Upper lobe of right lung (tissue), 1 donor: ENCODE measurements at regions not wholly inside any gene's neighbourhood (a gene's known extent, or its start where the extent isn't known, plus 50 kb on each side); places are given as distances from the start of the nearest gene placed in this dataset.
"Not testable (repeated sequence)": the region's sequence is repeated elsewhere in the genome, so short reads cannot be mapped to it uniquely, and the experiment has no call there.

Source experiments
- ATAC-seq: fragments of 200-7000 bp; cut with Tn5 transposase; one replicate; pipeline ENCODE4 v1.9.1; 2020; ENCODE audit warnings: mild to moderate bottlenecking, moderate library complexity
- DNase-seq: peaks from one replicate; pipeline ENCODE4 v3.0.0-alpha.2; 2020
- H3K27ac ChIP-seq: fragments of 200-600 bp; one replicate; pipeline ENCODE4 v1.8.0; 2022
- H3K27me3 ChIP-seq: fragments of 200-600 bp; one replicate; pipeline ENCODE4 v1.8.0; 2022; ENCODE audit warnings: mild to moderate bottlenecking
- H3K36me3 ChIP-seq: fragments of 200-600 bp; one replicate; pipeline ENCODE4 v1.8.0; 2022
- H3K4me1 ChIP-seq: fragments of 200-600 bp; one replicate; pipeline ENCODE4 v1.8.0; 2022
- H3K4me3 ChIP-seq: fragments of 200-600 bp; one replicate; pipeline ENCODE4 v1.8.0; 2022; ENCODE audit warnings: mild to moderate bottlenecking
- H3K9me3 ChIP-seq: fragments of 200-600 bp; one replicate; pipeline ENCODE4 v1.8.0; 2022
- CTCF ChIP-seq: fragments of 200-600 bp; IDR thresholded peaks from one replicate; pipeline ENCODE4 v1.8.0; 2022; ENCODE audit warnings: antibody characterized with exemption
- intact Hi-C: fragments of 100-400 bp; cut with DNase I; formaldehyde crosslinking; loops from one replicate; pipeline ENCODE4 v1.11.0; 2022
- donor health status: DM: no; HTN: yes; CAD: no; lungs with severe emphysema.

GRCh38 chr3:72080800-72081199 is 295.9 kb upstream of the PROK2 start:
- peaks cover 11% of the 10 kb centered on the region for H3K4me1 ChIP-seq
- no peaks in the 10 kb centered on the region for H3K36me3 ChIP-seq
- no peak for DNase-seq
- ATAC-seq: no peak
- H3K27ac ChIP-seq: no peak overlapping the region
- no peak for TF ChIP-seq CTCF
- H3K27me3 ChIP-seq: no peaks in the 10 kb centered on the region
- H3K9me3 ChIP-seq: peaks cover under 1% of the 10 kb centered on the region
- intact Hi-C loops: no loop called here
- no peak overlapping the region for H3K4me3 ChIP-seq

- no peak overlapping the region for H3K27ac ChIP-seq
- H3K4me3 ChIP-seq: no peak overlapping the region
- peaks cover 11% of the 10 kb centered on the region for H3K4me1 ChIP-seq
- ATAC-seq (no peak), DNase-seq (no peak)
- peaks cover 7% of the 10 kb centered on the region for H3K9me3 ChIP-seq
- H3K36me3 ChIP-seq: no peaks in the 10 kb centered on the region
- intact Hi-C loops: no loop called here
- TF ChIP-seq CTCF: no peak
- no peaks in the 10 kb centered on the region for H3K27me3 ChIP-seq
These were observed 295.1 kb upstream of the PROK2 start for GRCh38 chr3:72080095-72080494.

GRCh38 chr3:72079369-72079872 is 294.5 kb upstream of the PROK2 start:
- Histone ChIP-seq H3K9me3 (peaks cover 7% of the 10 kb centered on the region), H3K36me3 (no peaks in the 10 kb centered on the region), H3K27me3 (no peaks in the 10 kb centered on the region), H3K4me1 (peaks cover 11% of the 10 kb centered on the region), H3K4me3 (no peak overlapping the region), H3K27ac (no peak overlapping the region)
- no peak for DNase-seq
- intact Hi-C loops: no loop called here
- TF ChIP-seq CTCF: no peak
- ATAC-seq: no peak

- Histone ChIP-seq H3K4me1 (peaks cover 11% of the 10 kb centered on the region), H3K9me3 (peaks cover 7% of the 10 kb centered on the region), H3K27ac (no peak overlapping the region), H3K27me3 (no peaks in the 10 kb centered on the region), H3K4me3 (no peak overlapping the region), H3K36me3 (no peaks in the 10 kb centered on the region)
- TF ChIP-seq CTCF: no peak
- intact Hi-C loops: no loop called here
- ATAC-seq (no peak), DNase-seq (no peak)
These were observed 293.9 kb upstream of the PROK2 start for GRCh38 chr3:72078676-72079368.

- DNase-seq: no peak
- no peak for ATAC-seq
- peaks cover 10% of the 10 kb centered on the region for H3K4me1 ChIP-seq
- H3K36me3 ChIP-seq: no peaks in the 10 kb centered on the region
- no peak for TF ChIP-seq CTCF
- peaks cover 7% of the 10 kb centered on the region for H3K9me3 ChIP-seq
- no peak overlapping the region for H3K4me3 ChIP-seq
- H3K27ac ChIP-seq: no peak overlapping the region
- no peaks in the 10 kb centered on the region for H3K27me3 ChIP-seq
- intact Hi-C loops: no loop called here
These were observed 292.7 kb upstream of the PROK2 start for GRCh38 chr3:72077473-72078259.

GRCh38 chr3:72075848-72076247 is 290.9 kb upstream of the PROK2 start:
- H3K4me1 ChIP-seq, H3K27ac ChIP-seq, H3K4me3 ChIP-seq, H3K9me3 ChIP-seq, DNase-seq, H3K27me3 ChIP-seq, intact Hi-C loops, H3K36me3 ChIP-seq, ATAC-seq: not testable (repeated sequence)
